HepG2 (cell line): ENCODE measurements at regions not wholly inside any gene's neighbourhood (a gene's known extent, or its start where the extent isn't known, plus 50 kb on each side); places are given as distances from the start of the nearest gene placed in this dataset.
A peak's percentile ranks its signal among the peaks of the same experiment; 100 is the strongest.

Experiments
- AFF4 ChIP-seq: sonication (generic); formaldehyde crosslinking; IDR thresholded peaks from 2 replicates; pipeline ENCODE4 v1.4.0; 2020; ENCODE audit warnings: missing genetic modification reagents
- ARID5B ChIP-seq: IDR thresholded peaks from 2 replicates; pipeline ENCODE4 v1.4.0; 2020; ENCODE audit warnings: mild to moderate bottlenecking, missing genetic modification reagents
- FLYWCH1 ChIP-seq: sonication (generic); formaldehyde crosslinking; IDR thresholded peaks from 2 replicates; pipeline ENCODE4 v1.8.1; 2023; ENCODE audit warnings: mild to moderate bottlenecking, missing genetic modification reagents
- FOXK2 ChIP-seq: fragments of 450-650 bp; IDR thresholded peaks from 2 replicates; pipeline ENCODE4 v1.6.1; 2016
- KDM5A ChIP-seq: fragments of 200-600 bp; sonication (generic); IDR thresholded peaks from 2 replicates; pipeline ENCODE4 v1.7.0; 2018; ENCODE audit warnings: antibody characterized with exemption, mild to moderate bottlenecking, low read length, borderline replicate concordance
- MATR3 ChIP-seq: sonication (generic); formaldehyde crosslinking; IDR thresholded peaks from 2 replicates; pipeline ENCODE4 v1.4.0; 2020; ENCODE audit warnings: missing genetic modification reagents
- NBN ChIP-seq: fragments of 450-650 bp; conservative IDR thresholded peaks from 2 replicates; pipeline ENCODE4 v1.6.1; 2017
- RFX3 ChIP-seq: IDR thresholded peaks from 2 replicates; pipeline ENCODE4 v1.6.1; 2016; ENCODE audit warnings: missing biosample characterization, missing genetic modification reagents
- SIN3B ChIP-seq: fragments of 150-350 bp; IDR thresholded peaks from 2 replicates; pipeline ENCODE4 v1.6.1; 2014; ENCODE audit warnings: low read length
- TCF7 ChIP-seq: sonication (generic); IDR thresholded peaks from 2 replicates; pipeline ENCODE4 v1.6.1; 2016; ENCODE audit warnings: antibody characterized with exemption, low read depth
- ZBTB10 ChIP-seq: sonication (generic); formaldehyde crosslinking; IDR thresholded peaks from 2 replicates; pipeline ENCODE4 v1.4.0; 2020; ENCODE audit warnings: missing genetic modification reagents, borderline replicate concordance
- ZBTB33 ChIP-seq: sonication (generic); formaldehyde crosslinking; IDR thresholded peaks from 2 replicates; pipeline ENCODE4 v1.4.0; 2020; ENCODE audit warnings: missing genetic modification reagents
- ZBTB44 ChIP-seq: sonication (generic); formaldehyde crosslinking; IDR thresholded peaks from 2 replicates; pipeline ENCODE4 v1.4.0; 2020; ENCODE audit warnings: missing genetic modification reagents
- ZC3H4 ChIP-seq: sonication (generic); formaldehyde crosslinking; IDR thresholded peaks from 2 replicates; pipeline ENCODE4 v1.4.0; 2020; ENCODE audit warnings: missing genetic modification reagents, borderline replicate concordance
- ZFP36L1 ChIP-seq: sonication (generic); formaldehyde crosslinking; IDR thresholded peaks from 2 replicates; pipeline ENCODE4 v1.8.0; 2022; ENCODE audit warnings: mild to moderate bottlenecking, missing genetic modification reagents, moderate library complexity

- TF ChIP-seq ARID5B (CRISPR knock-in tag) (peak; percentile 30; the same call in 1 of the 2 replicates), ZBTB10 (CRISPR knock-in tag) (no peak), FLYWCH1 (CRISPR knock-in tag) (no peak), ZC3H4 (CRISPR knock-in tag) (no peak), TCF7 (no peak), KDM5A (no peak), ZBTB44 (CRISPR knock-in tag) (no peak), NBN (no peak), ZFP36L1 (CRISPR knock-in tag) (no peak), SIN3B (no peak), RFX3 (CRISPR knock-in tag) (no peak), AFF4 (no peak), ZBTB33 (CRISPR knock-in tag) (peak; percentile 51; the same call in 1 of the 2 replicates), MATR3 (CRISPR knock-in tag) (no peak), FOXK2 (no peak)
Observed at GRCh38 chr7:130918129-130919052, 184.4 kb upstream of the KLF14 start (continued).
